Activated T-cell treated with anti-CD3 and anti-CD28 coated beads, Interleukin-2, amount 50 U/mL, for 48 hours (primary cell): ENCODE measurements at regions not wholly inside any gene's neighbourhood (a gene's known extent, or its start where the extent isn't known, plus 50 kb on each side); places are given as distances from the start of the nearest gene placed in this dataset.

Source experiments
- DNase-seq, 2 experiments: peaks; one replicate each; pipeline ENCODE4 v3.0.0-alpha.2; 2020

DNA sequence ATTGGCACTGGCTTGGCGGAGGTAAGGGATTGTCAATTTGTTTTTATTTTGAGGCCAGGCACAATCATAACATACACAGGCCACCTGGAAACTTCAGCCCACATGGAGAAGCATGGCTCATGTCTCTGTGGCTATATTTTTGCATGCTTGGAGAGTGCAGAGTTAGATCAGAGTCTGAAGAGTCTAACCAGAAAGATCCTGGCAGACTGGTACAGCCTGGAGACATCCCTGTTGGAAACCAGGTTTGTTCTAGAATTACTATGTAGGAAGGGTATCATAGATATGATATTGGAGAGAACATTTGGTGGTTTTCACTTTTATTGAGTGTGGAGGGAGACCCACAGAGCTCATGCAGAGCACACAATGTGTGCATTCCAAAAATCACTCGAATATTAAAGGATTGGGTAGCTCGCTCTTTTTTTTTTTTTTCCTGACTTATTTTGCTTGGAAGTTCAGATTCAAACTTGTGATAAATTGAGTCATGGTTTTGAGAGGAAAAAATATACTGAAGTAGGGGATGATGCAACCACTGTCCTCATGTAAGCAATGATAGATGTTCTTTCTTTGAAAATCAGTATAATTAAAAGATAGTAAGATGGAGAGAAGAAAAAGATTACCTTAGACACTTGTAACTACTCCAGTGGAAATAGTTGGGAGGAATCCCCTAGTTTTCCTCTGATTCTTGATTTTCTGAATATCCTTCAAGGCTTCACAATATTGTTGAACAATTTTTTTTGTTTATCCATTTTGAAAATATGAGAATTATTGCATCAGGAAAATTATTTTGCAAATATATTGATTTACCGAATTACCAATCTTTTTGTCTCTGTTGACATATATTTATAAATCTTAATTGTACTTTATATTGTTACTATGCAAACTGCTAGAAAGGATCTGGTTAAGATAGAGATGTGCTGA is 185.7 kb upstream of the ZEB2 start:
- no peak for DNase-seq

DNA sequence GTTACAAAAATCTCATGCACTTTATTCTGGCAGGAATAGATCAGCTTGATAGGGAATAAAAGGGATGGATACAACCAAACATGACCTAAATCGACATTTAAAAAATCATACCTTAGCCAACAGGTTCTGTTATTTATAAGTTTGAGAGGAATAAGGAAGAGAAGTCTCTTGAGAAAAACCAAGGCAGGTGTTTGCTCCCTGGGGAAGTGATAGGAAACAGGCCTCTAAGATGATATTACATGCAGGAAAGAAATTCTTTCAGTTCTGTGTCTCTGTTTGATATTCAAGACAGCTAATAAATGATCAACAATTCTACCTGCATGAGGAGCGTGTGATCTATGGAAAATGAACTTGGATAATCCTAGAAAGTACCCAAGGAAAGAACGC is 184.8 kb upstream of the ZEB2 start:
- no peak for DNase-seq

DNA sequence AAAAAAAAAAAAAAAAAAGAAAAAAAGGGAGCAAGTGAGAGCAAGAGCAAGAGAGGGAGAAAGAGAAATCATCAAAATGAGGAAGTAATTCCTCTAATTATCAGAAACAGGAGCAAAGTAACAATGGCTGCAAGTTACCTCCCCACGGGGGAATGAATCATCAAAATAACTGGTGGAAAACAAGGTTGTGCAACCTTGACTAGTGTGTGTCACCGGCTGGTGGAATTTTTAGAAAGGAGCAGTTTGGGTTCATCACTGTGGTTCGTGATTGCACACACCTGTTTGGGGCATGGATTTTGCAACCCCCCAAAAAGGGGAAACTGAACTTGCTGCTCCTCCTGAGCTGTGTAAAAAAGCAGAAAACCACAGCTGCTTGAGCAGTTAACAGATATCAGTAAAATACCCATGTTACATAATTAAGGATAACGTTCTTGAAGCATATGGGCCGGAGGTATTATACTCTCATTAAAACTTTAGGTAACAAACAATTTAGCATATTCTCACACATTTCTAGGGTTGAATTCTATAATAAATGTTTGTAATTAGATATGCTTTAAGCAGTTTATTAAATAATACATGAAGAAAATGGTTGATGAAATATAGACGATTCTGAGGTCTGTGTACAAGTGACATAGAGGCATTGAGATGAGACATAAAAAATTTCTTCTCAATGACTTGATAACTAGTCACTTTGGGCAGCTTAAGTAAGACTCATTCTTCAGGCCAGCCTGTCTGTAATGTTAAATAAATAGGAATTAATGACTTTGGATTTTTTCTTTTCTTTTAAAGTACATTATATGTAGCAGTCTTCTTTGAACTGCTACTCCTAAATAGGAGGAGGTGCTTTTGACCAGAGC is 184.2 kb upstream of the ZEB2 start:
- DNase-seq = no peak

DNA sequence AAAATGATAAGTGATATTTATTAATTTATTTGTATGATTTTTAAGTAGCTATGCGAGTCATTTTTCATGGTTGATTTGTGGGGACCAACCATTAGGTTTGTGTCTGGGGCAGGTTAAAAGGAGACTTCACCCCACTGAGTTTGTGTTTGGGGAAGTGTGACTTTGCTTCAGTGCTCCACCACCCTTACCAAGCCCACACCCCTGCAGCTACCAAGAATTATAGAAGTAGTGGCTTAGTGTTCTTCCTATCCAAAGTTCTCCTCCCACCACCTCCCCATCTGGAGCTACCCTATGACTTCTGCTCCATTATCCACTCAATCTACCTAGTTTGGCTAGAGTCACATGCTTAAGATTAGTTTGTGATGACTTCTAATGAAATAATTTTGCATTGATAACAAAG is 182.1 kb upstream of the ZEB2 start:
- no peak for DNase-seq

DNA sequence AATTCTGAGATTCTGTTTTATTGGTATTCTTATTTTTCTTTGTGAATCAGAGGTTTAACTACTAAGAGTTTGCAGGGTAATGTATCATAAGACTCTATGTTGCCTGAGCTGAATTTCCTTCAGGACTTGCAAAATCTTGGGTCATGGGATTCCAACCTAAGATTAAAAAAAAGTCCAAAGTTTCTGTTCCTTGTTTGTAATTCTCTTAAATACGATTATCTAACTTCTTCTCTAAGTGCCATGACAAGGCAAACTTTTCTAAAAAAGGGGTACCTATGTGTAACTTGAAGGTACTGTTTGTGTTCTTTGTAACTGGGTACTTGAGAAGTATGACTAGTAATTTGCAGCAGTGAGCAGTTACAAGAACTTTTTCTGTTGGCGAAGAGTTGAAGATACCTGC is 181.3 kb upstream of the ZEB2 start:
- DNase-seq = no peak

DNA sequence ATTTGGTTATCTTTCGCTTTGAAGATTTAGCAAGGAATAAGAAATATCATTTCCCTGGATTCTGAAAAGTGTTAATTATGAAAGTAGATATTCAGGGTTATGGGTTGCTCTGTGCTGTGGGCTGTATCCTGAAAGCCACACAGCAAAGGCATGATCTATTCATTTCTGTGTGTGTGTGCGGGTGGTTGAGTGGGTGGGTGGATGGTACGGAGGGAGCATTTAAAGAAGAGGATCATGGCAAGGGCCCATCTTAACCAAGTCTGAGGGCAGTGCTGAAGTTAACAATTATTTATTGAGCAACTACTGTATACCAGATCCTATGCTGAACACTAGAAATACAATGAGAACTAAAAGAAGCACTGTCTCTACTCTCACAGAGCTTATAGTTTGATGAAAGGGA is 178.2 kb upstream of the ZEB2 start:
- no peak for DNase-seq

DNA sequence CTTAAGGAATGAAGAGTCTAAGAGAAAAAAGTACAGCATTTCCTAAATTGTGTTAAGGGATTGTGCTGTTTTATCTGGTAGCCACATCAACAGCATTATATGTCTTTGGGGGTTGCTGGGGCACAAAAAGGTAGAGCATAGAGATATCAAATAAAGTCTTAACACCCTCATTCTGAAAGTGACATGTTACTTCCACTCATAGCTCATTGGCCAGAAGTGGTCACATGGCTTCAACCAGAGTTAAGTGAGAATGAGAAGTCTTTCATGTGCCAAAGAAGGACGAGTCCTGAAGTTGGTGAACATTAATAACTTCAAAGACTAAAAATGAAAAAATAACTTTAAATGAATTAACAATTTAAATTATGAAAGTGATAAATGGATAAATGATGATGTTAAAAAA is 175.7 kb upstream of the ZEB2 start:
- DNase-seq = no peak

DNA sequence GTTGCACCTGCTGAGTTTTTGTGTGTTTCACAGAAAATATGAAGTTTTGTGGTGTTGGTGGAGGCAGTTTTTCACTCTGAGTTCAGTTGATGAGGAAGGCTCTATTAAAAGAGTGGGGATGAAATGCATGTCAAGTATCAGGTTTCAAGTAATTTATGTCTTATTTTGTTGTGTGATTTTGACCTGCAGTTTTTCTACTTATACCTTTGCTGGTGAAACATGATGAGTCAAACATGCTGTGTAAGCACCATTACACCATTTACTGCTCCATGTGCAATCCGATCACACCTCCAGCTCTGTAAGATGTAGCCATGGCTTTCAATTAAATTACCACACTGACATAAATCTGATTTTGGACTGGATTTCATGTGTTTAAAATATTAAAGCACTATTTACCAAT is 174.5 kb upstream of the ZEB2 start:
- no peak for DNase-seq

DNA sequence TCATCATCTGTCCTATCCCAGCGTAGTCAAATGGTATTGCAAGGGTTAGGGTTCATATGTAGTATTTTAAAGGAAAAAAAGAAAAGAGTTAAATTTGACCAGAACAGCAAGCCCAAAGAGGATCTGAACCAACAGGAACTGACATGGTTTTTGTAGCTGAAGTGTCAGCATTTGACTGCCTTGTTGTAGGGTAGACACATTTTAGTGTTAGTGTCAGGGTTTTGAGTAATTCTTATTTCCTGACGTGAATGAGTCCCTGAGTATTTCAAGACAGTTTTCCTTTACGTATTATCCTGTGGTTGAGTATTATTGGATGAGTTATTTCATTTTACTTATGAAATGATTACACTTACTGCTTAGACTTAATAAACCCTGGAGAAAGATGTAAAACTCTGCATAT is 173.3 kb upstream of the ZEB2 start:
- no peak for DNase-seq

DNA sequence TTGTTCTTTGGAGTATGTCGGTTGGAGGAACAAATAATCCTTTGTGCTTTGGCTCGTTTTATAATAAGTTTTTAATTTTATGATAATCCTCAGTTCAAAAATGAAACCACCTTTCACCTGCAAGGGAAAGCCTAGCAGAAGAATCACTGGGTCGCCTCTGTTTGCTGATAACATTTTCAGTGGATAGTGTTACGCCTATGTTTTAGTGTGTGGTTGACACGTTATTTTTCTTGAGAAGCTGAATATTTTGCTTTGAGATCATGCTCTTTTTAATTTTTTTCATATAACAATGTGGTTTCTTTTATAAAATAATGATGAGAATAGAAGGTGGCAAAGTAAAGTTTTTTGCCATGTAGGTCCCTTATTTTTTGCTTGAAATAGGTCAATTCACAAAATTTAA is 172.7 kb upstream of the ZEB2 start:
- DNase-seq = no peak

DNA sequence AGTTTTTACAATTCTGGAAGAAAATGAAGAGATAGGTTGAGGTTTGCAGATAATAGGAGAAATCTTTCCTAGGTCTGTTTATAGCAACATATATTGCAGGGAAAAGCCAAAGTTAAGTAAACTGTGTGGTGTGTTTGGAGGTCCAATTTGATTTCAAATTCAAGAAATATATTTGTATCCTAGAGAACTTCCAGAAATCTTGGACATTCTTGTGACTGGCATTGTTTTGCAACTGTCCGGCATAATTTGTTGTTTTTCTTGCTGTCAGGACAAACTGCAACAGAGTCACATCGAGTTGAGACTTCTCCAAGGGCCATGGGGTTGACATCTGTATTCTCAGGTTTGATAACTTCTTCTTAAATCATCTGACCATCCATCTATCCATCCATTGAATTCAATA is 170.9 kb upstream of the ZEB2 start:
- DNase-seq = no peak

DNA sequence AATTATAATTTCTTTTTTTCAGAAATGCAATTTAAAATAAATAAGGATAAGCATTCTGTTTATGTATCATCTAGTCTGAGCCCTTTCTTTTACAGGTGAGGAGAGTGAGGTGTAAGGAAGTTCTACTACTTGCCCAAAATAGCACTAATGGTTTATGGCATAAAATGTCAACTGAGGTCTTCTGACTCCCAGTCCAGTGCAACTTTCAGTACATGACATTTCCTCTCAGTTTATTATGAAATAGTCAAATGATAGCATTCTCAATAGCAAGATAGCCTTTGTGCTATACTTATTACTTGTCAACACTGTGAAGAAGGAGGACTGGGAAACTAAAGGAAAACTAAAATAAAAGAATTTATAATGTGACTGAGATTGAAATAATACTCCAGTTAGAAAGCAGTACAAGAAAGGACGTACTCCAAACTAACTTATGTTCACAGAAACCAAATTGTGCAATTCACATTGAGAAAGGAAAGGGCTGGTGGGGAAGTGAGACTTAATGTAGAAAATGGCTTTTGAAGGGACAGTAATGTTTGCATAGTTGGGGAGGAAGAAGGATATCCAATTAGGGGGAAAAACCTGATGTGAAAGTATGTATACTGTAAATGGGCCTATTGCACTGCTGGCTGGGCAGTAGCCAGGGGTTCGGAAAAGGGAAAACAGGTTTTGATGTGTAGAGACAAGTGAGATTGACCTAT is 166.7 kb upstream of the ZEB2 start:
- no peak for DNase-seq

DNA sequence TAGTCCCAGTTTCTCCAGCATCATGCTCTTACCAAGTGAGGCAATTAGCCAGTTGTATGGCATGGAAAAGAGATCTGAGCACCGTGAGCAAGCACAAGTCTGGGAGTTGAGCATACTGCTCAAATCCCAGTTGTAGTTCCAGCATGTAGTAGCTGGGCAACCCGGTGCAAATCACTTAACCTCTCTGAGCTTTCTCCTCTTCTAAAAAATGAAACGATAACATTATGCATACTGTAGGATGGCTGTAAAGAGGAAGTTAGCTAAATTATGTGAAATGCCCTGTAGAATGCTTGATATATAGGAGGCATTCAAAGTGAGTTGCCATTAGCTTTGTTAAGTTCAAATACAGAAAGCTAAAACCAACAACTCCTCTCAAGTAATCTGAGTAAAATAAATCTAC is 164.0 kb upstream of the ZEB2 start:
- no peak for DNase-seq

DNA sequence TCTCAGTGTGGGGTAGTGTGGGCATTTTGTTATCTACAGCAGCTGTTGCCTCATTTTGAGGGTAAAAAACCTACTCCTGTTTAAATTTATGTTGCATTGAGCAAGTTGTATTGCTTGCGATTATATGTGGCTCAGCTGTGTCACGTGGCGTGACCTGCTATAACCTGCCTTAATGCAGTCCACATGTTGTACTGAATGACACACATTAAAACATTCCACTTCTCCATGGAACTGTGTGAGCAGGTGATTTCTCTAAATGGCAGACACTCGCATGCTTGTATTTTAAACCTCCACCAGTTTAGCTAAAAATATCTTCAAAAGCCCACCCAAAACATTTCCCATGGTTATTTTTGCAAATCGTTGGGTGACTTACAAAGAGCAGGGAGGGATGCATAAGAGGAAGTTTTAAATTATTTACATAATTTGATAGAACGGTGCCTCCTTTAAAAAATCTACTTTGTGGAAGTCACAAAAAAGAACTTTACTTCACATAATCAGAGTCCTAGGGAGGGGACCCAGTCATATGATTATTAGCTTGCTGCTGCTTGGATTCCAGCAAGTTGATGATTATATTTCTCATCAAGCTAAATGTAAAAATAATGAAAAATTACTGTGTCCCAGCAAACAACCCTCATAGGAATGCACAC is 163.3 kb upstream of the ZEB2 start:
- no peak for DNase-seq

DNA sequence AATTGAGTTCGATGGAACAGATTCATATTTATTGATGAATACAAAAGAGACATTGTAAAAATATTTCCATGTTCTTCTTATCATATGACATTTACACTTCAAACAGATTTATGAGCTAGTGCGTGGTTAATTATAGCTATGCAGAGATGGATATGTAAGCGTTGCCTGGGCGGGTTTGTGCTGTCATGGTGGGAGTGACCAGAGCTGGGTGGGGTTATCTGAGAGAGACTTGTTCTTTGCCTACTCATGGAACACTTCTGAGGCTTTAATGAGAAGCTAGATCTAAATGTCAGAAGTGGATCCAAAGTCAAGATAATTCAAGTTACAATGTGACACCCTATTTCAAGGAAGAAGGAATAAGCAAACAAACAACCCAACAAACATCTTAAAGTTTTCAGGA is 162.3 kb upstream of the ZEB2 start:
- no peak for DNase-seq

DNA sequence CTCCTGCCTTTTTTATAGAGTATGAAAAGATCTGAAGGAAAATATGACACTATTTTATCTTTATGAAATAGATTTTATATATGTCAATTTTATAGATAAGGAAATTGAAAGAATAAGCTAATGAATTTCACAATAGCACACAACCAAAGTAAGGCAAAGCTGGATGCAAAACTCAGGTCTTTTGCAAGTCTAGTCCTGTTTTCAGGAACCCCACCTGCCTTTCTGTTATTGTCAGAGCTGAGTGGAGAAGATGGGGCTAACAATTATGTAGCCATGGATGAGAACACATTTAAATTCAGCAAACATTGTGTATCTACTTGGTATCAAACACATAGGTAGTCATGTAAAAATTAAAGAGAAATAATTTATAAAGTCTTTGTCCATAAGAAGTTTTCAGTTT is 161.5 kb upstream of the ZEB2 start:
- no peak for DNase-seq

DNA sequence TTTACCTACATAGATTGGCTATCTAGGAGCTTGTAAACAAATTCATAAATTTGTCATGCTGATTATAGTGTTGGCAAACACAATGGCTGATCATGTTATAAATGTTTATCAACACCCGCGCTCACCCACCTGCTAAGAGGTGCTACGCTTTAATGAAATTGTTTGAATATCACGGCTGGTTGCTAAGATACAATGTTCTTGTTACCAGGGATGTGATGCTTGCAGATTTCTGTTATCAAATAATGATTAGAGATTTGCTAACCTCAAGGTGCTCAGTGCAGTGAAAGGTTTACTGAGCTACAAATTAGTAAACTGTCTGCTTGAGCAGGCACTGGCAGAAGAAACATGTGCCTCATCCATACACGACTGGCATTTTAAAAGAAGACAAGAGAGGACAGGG is 160.0 kb upstream of the ZEB2 start:
- DNase-seq = no peak

DNA sequence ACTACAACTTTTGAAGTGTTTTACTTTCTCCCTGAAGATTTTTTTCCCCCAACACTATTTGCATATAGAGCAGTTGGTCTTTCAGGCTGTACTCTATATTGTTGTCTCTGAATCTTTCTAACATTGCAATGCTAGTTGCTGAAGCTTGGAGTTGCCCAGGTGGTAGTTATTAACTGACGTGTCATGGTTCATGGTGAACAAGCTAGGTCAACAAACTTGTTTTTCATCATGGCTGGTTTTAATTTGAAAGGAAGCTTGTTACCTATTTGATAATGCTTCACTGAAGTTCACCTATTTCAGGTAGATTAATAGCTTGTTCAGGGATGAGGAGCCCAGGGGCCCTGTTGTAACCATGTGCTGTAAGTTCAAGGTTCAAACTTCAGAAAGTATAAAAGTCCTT is 158.8 kb upstream of the ZEB2 start:
- no peak for DNase-seq

DNA sequence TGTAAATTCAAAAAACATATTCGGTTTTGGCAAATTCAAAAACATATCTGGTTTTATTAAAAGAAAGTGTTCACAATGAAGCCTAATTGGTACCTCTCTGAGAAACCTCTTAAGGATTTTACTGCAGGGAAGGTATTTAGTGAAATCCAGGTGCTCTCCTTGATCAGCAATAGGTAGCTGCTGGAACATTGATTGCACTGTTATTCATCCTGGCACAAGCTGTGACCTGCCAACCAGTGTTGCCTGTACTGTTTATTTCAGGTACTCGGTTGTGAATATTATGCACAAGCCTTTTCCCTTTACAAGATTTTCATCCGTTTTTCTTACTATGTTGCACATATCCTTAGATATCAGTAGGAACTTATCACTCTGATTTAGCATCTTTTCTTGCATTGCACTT is 155.8 kb upstream of the ZEB2 start:
- DNase-seq = no peak

DNA sequence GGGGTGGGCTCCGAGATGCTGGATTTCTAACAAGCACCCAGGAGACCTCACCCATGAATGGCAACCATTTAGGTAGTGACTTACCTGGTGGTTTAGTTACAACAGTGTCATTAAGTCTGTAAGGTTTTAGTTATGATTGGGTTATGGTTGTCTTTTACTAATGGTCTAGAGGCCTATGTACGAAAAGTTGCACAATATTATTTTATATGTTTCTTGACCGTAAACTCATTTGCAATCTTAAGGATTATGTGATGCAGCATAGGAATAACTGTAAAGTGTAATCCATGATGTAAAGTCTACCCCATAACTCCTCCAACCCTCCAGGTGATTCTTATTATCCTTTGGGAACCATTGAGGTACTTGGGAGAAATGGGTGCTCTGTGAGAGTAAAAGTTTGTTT is 155.4 kb upstream of the ZEB2 start:
- DNase-seq = no peak

DNA sequence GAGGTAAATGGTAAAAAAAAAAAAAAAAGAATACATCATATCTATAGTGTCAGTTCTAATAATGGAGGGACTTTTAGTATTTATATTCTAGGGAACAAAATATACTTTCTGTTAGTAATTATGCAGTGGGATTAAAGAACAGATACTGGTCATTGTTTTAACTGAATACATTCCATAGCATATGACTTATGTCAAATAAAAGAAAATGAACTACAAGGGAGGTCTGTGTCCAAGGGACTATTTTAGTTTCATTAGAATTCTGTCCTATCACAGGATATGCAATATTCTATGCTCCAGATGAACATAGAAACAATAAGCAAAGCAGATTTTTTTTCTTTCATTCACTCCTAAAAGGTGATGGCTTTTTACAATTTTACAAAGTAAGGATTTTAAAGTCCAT is 154.2 kb upstream of the ZEB2 start:
- DNase-seq = no peak

DNA sequence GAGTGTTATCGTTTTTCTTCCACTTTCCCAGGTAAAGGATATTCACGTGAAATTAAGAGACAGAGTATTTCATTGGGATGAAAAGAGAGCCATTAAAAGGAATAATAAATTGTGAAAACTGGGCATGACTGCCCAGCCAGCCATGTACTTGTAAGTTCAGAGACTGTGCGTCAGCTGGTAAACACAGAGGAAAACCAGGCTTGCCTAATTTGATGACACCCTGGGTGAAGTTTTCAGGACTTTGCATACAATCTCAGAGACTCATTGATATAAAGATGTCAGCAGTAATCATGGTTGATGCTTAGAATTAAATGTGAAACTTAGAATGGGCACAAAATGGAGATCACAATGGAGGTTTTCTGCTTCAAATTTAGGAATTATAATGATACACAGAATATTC is 153.5 kb upstream of the ZEB2 start:
- no peak for DNase-seq
